Activated B cell treated with CpG ODN at 0.5 μM for 24 hours (primary cell): ENCODE measurements at regions not wholly inside any gene's neighbourhood (a gene's known extent, or its start where the extent isn't known, plus 50 kb on each side); places are given as distances from the start of the nearest gene placed in this dataset.

Experiments used
- ATAC-seq: fragments of 200-7000 bp; cut with Tn5 transposase; one replicate; pipeline ENCODE4 v1.10.0; 2021; ENCODE audit warnings: low read depth, mild to moderate bottlenecking, moderate library complexity
- CTCF ChIA-PET: fragments of 350-600 bp; sonication (Branson Sonifier 250); formaldehyde crosslinking; loops from one replicate; lab custom pipeline; 2021; ENCODE audit warnings: antibody characterized with exemption; lab: Charles Lee
- POLR2A ChIA-PET: fragments of 350-600 bp; sonication (Branson Sonifier 250); formaldehyde crosslinking; loops from one replicate; lab custom pipeline; 2021; ENCODE audit warnings: antibody characterized with exemption; lab: Charles Lee
- DNase-seq: peaks from one replicate; pipeline ENCODE4 v3.0.0; 2022
- H3K27ac Mint-ChIP-seq: one replicate; pipeline ENCODE4 v1.8.0; 2020; ENCODE audit warnings: mixed read lengths
- H3K27me3 Mint-ChIP-seq: one replicate; pipeline ENCODE4 v1.8.0; 2021; ENCODE audit warnings: mixed read lengths
- H3K36me3 Mint-ChIP-seq: one replicate; pipeline ENCODE4 v1.8.0; 2021; ENCODE audit warnings: low read depth, mixed read lengths
- H3K4me1 Mint-ChIP-seq: one replicate; pipeline ENCODE4 v1.8.0; 2021; ENCODE audit warnings: mixed read lengths
- H3K4me3 Mint-ChIP-seq: one replicate; pipeline ENCODE4 v1.8.0; 2020; ENCODE audit warnings: mild to moderate bottlenecking, mixed read lengths
- H3K9me3 Mint-ChIP-seq: one replicate; pipeline ENCODE4 v1.8.0; 2020; ENCODE audit warnings: mixed read lengths
- intact Hi-C: fragments of 100-400 bp; cut with micrococcal nuclease; formaldehyde crosslinking; loops from one replicate; pipeline ENCODE4 v1.15.1; 2024
- TF ChIP-seq, protein P1 (sequence below): fragments of 200-600 bp; IDR thresholded peaks from one replicate; pipeline ENCODE4 v1.8.0; 2022; ENCODE audit warnings: antibody characterized with exemption, mild to moderate bottlenecking

DNA sequence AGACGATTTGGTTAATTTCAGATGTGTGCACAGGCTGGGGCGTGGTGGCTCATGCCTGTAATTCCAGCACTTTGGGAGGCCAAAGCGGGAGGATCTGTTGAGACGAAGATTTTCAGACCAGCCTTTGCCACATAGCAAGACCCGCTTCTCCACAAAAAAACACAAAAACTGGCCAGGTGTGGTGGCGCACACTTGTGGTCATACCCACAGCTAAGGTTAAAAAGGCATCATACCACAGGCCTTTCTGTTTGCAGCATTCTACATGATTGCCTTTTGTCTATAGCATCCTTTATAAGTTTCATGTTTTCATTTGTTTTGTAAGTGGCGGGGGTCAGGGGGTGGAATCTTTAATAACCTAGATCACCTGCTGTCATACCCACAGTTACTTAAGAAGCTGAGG is 239.9 kb upstream of the NOX3 start:
- Mint-ChIP-seq H3K27ac (no peak overlapping the region), H3K9me3 (no peaks in the 10 kb centered on the region), H3K4me3 (no peak overlapping the region), H3K4me1 (no peaks in the 10 kb centered on the region), H3K36me3 (no peaks in the 10 kb centered on the region), H3K27me3 (no peaks in the 10 kb centered on the region)
- ChIA-PET POLR2A (no interaction called here), CTCF (no interaction called here)
- intact Hi-C loops: no loop called here
- DNase-seq (no peak), ATAC-seq (no peak)
- TF ChIP-seq, protein P1, sequence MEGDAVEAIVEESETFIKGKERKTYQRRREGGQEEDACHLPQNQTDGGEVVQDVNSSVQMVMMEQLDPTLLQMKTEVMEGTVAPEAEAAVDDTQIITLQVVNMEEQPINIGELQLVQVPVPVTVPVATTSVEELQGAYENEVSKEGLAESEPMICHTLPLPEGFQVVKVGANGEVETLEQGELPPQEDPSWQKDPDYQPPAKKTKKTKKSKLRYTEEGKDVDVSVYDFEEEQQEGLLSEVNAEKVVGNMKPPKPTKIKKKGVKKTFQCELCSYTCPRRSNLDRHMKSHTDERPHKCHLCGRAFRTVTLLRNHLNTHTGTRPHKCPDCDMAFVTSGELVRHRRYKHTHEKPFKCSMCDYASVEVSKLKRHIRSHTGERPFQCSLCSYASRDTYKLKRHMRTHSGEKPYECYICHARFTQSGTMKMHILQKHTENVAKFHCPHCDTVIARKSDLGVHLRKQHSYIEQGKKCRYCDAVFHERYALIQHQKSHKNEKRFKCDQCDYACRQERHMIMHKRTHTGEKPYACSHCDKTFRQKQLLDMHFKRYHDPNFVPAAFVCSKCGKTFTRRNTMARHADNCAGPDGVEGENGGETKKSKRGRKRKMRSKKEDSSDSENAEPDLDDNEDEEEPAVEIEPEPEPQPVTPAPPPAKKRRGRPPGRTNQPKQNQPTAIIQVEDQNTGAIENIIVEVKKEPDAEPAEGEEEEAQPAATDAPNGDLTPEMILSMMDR: no peak

DNA sequence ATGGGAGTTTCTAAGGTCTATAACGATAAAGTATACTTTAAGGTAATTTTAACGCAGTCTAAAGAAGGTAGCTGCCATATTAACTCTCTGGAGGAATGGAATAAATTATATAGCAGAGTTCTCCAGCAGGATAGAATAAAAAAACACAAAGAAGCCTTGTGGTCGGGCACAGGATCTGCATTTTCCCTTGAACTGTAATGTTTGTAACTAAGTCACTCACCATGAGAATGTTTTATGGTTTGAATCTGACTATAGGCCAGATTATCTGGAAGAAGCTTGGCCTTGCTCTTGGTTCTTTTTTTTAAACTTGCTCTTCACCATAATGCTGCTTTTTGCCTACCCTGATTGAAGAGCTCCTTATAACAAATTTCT is 238.8 kb upstream of the NOX3 start:
- H3K9me3 Mint-ChIP-seq: no peaks in the 10 kb centered on the region
- DNase-seq (no peak), ATAC-seq (no peak)
- no peaks in the 10 kb centered on the region for H3K4me1 Mint-ChIP-seq
- H3K27me3 Mint-ChIP-seq: no peaks in the 10 kb centered on the region
- CTCF ChIA-PET: no interaction called here
- POLR2A ChIA-PET: no interaction called here
- no peaks in the 10 kb centered on the region for H3K36me3 Mint-ChIP-seq
- H3K27ac Mint-ChIP-seq: no peak overlapping the region
- TF ChIP-seq, protein P1: no peak
- intact Hi-C loops: no loop called here
- H3K4me3 Mint-ChIP-seq: no peak overlapping the region

DNA sequence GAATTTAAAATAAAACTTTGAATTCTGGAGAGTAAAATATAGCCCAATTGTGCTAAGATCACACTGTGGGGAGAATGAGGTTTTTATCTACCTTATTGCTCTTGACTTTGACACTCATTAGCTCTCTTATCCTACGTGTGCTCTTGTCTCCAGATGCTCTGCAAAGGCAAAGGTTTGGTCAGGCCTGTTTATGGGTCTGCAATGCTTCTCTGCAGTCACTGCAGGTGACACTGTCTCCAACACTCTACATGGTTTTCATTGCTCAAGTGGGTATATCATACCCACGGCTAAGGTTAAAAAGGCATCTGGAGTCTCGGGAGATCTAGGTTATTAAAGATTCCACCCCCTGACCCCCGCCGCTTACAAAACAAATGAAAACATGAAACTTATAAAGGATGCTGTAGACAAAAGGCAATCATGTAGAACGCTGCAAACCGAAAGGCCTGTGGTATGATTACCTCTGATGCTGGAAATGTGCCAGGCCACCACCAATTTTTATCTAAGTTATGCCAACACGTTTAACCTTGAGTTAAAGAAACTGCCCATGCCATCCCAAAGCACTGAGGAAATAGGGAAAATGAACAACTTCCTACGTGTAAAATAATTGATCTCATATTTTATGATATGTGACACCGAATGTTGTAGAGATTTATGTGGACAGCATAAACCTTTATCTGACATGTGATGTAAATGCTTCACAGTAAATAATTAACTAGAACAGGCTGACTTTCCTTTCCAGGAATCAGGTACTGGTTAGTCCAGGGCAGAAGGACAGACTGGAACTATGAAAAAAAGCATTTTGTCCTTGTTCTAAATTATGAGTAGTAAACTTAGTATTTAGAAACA is 238.2 kb upstream of the NOX3 start:
- no peaks in the 10 kb centered on the region for H3K36me3 Mint-ChIP-seq
- no peak overlapping the region for H3K27ac Mint-ChIP-seq
- DNase-seq: no peak
- H3K9me3 Mint-ChIP-seq: no peaks in the 10 kb centered on the region
- H3K27me3 Mint-ChIP-seq: no peaks in the 10 kb centered on the region
- intact Hi-C loops: no loop called here
- TF ChIP-seq, protein P1: no peak
- no peaks in the 10 kb centered on the region for H3K4me1 Mint-ChIP-seq
- POLR2A ChIA-PET: no interaction called here
- H3K4me3 Mint-ChIP-seq: no peak overlapping the region
- CTCF ChIA-PET: no interaction called here
- ATAC-seq: no peak

DNA sequence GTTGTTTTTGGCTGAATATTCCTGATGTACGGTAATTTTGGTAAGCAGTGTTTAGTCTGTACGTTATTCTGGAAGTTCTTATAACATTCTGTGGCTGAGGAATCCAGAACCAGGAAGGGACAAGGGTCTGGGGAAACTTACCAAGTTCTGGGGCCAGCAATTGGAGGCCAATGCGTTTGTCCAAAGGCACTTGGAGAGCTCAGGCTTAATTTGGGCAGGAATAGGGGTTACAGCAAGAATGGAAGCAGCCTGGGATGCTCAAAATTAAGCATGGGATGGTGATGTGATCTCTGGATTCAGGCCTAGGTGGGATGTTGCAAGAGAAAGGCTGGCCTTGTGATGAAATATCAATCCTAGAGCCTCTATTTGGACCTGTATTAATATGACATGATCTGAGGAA is 235.2 kb upstream of the NOX3 start:
- no peaks in the 10 kb centered on the region for H3K9me3 Mint-ChIP-seq
- TF ChIP-seq, protein P1: no peak
- no peaks in the 10 kb centered on the region for H3K36me3 Mint-ChIP-seq
- POLR2A ChIA-PET: no interaction called here
- no peaks in the 10 kb centered on the region for H3K4me1 Mint-ChIP-seq
- ATAC-seq: no peak
- DNase-seq: no peak
- CTCF ChIA-PET: no interaction called here
- no peak overlapping the region for H3K4me3 Mint-ChIP-seq
- H3K27ac Mint-ChIP-seq: no peak overlapping the region
- intact Hi-C loops: no loop called here
- no peaks in the 10 kb centered on the region for H3K27me3 Mint-ChIP-seq

DNA sequence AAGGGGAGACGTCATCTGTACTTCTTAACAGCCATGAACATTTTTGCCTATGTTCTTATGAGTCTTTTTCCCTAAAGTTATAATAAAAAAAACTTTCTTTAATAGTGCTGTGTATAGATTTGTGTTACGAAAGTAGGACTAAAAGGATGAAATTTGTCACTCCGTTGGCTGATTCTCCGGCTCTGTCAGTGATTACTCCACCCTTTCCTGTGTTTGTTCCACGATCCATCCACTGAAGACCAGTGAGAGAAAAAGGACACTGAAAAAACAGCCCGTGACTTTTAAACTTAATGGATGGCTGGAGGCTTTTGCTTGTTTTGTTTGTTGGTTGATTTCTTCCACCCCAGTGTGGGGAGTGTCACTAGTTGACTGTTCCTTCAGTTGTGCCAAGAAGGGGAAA is 232.0 kb upstream of the NOX3 start:
- no peak for ATAC-seq
- TF ChIP-seq, protein P1: no peak
- Mint-ChIP-seq H3K36me3 (no peaks in the 10 kb centered on the region), H3K4me3 (no peak overlapping the region), H3K4me1 (no peaks in the 10 kb centered on the region), H3K27me3 (no peaks in the 10 kb centered on the region), H3K27ac (no peak overlapping the region), H3K9me3 (no peaks in the 10 kb centered on the region)
- no peak for DNase-seq
- intact Hi-C loops: no loop called here
- POLR2A ChIA-PET: no interaction called here
- CTCF ChIA-PET: no interaction called here
